ENCODE measurements at regions not wholly inside any gene's neighbourhood (a gene's known extent, or its start where the extent isn't known, plus 50 kb on each side); places are given as distances from the start of the nearest gene placed in this dataset.

DNA sequence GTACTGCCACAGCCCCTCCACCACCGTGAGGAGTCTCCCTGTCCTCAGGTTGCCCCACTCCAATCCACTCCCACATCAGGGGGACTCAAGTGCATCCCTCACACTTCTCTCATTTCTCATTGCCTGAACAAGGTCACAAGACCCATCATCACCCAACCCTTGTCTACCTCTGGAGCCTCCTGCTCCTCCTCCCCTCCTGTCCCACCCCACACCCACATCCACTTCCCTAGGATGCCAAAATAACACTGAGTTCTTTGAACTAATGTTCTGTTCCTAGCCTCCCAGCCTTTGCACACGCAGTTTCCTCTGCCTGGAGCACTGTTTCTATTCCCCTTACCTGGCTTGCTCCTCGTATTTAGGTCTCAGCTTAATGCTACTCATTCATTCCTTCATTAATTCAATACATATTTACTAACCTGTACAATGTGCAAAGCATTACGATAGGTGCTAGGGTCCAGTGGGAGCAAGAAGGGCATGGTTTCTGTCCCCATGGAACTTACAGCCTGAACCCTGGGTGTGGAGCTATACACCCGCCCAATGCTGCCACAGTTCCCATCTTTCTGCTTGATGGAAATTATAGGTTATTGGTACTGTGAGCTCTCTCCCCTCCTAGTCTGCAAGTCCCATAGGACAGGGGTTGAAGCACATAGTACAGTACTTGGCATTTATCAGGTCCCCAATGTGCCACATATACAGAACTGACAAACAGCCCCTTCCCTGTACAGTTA, 96.1 kb upstream of the GRIK3 start:
- POLR2A ChIA-PET (ENCODE audit: partially characterized antibody) = no interaction called here
- H3K9me3 Mint-ChIP-seq = peaks cover 0 to 2% (median 0%) of the 10 kb centered on the region in 8 donors
- H3K4me3 ChIP-seq (ENCODE audit: low read length in 2 of 2) = no peak overlapping the region
- H3K36me3 Mint-ChIP-seq = no peaks in the 10 kb centered on the region
- H3K27me3 Mint-ChIP-seq = peaks cover 16 to 26% of the 10 kb centered on the region in 2 donors
- no peak for DNase-seq
- no peaks in the 10 kb centered on the region for H3K4me1 Mint-ChIP-seq
- H3K36me3 ChIP-seq (ENCODE audit: insufficient read depth, low read length) = no peaks in the 10 kb centered on the region
- no peaks in the 10 kb centered on the region for H3K4me1 ChIP-seq (ENCODE audit: insufficient read depth, low read length)
- H3K4me3 Mint-ChIP-seq = no peak overlapping the region
- CTCF ChIA-PET (ENCODE audit: partially characterized antibody) = no interaction called here
- H3K27me3 ChIP-seq (ENCODE audit: insufficient read depth, low read length) = no peaks in the 10 kb centered on the region
- intact Hi-C loops (cut with micrococcal nuclease) = no loop called here
- H3K9me3 ChIP-seq (ENCODE audit: control insufficient read depth in 1 of 2, low read length in 2 of 2) = no peaks in the 10 kb centered on the region
- H3K27ac ChIP-seq (ENCODE audit: low read depth, low read length) = no peak overlapping the region
- H3K27ac Mint-ChIP-seq = peak overlapping the region in 2 of 7 donors; percentile 5 to 44

DNA sequence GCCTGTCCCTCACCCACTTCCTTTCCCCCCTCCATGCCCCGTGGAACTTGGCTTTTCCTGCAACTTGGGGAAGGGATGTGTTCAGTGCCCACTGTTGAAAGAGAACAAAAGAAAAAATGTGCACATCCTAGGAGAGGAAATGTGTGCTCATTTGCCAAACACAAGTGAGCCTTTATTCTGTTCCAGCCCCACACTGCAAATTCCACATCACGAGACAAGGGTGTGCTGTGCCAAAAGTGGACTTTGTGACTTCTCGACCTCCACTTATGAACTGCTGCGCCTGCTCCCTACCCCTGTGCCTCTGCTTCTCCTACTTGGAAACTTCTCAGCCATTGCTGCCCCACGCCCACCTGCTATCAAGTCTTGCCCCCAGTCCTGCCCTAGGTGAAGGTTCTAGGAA, 97.0 kb upstream of the GRIK3 start:
- Mint-ChIP-seq H3K4me1 (no peaks in the 10 kb centered on the region), H3K27ac (no peak overlapping the region), H3K4me3 (no peak overlapping the region), H3K27me3 (peaks cover 25 to 30% of the 10 kb centered on the region in 2 donors), H3K36me3 (no peaks in the 10 kb centered on the region), H3K9me3 (peaks cover 0 to 2% (median 0%) of the 10 kb centered on the region in 8 donors)
- Histone ChIP-seq H3K27ac (ENCODE audit: low read depth, low read length) (no peak overlapping the region), H3K4me3 (ENCODE audit: low read length in 2 of 2) (no peak overlapping the region), H3K27me3 (ENCODE audit: insufficient read depth, low read length) (no peaks in the 10 kb centered on the region), H3K9me3 (ENCODE audit: control insufficient read depth in 1 of 2, low read length in 2 of 2) (no peaks in the 10 kb centered on the region), H3K4me1 (ENCODE audit: insufficient read depth, low read length) (no peaks in the 10 kb centered on the region), H3K36me3 (ENCODE audit: insufficient read depth, low read length) (no peaks in the 10 kb centered on the region)
- POLR2A ChIA-PET (ENCODE audit: partially characterized antibody) = no interaction called here
- no peak for DNase-seq
- CTCF ChIA-PET (ENCODE audit: partially characterized antibody) = no interaction called here
- intact Hi-C loops (cut with micrococcal nuclease) = no loop called here

DNA sequence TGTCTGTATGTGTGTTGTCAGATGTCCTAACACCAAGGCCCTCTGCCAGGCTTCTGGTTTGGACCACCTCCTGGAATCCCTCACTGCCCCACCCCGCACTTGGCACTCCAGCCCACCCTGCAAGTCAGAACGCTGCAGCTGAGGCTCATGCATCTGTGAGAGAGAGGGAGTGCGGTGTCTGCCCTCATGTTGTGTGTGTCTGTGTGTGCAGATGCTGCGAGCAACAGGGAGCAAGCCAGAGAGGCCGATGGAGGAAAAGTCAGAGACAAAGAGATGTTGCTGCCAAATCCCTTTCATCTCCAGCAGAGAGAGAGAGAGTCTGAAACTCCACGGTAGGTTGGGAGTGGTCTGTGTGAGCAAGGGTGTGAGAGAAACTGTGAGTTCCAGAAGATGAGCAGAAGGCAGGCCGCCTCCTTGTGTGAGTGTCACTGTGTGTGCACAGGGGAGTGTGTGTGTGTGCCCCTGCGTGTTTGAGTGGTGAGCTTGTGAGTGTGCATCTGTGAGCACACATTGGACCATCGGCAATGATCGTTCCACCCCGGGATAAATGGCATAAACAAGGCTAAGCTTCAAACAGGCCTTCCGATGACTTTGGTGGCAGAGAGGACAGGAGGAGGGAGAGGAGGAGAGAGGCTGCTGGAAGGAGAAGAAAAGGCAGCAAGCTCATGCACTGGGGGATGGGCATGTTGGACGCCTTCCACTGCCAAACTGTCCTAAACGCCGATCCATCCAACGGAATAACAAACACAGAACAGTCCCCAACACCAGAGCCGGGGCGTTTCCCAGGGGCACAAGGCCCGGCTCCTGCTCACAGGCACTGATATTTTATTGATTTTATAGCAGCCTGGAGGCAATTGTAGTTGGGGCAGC, 99.2 kb upstream of the GRIK3 start:
- intact Hi-C loops (cut with micrococcal nuclease) = no loop called here
- Histone ChIP-seq H3K9me3 (ENCODE audit: control insufficient read depth in 1 of 2, low read length in 2 of 2) (no peaks in the 10 kb centered on the region), H3K4me3 (ENCODE audit: low read length in 2 of 2) (no peak overlapping the region), H3K27ac (ENCODE audit: low read depth, low read length) (no peak overlapping the region), H3K4me1 (ENCODE audit: insufficient read depth, low read length) (no peaks in the 10 kb centered on the region), H3K27me3 (ENCODE audit: insufficient read depth, low read length) (no peaks in the 10 kb centered on the region), H3K36me3 (ENCODE audit: insufficient read depth, low read length) (no peaks in the 10 kb centered on the region)
- ChIA-PET POLR2A (ENCODE audit: partially characterized antibody) (no interaction called here), CTCF (ENCODE audit: partially characterized antibody) (no interaction called here)
- Mint-ChIP-seq H3K27me3 (peaks cover 24 to 26% of the 10 kb centered on the region in 2 donors), H3K9me3 (peaks cover 0 to 3% (median under 1%) of the 10 kb centered on the region in 8 donors), H3K27ac (peak overlapping the region in 1 of 7 donors; percentile 25), H3K4me1 (no peaks in the 10 kb centered on the region), H3K36me3 (no peaks in the 10 kb centered on the region), H3K4me3 (no peak overlapping the region)
- DNase-seq = no peak

DNA sequence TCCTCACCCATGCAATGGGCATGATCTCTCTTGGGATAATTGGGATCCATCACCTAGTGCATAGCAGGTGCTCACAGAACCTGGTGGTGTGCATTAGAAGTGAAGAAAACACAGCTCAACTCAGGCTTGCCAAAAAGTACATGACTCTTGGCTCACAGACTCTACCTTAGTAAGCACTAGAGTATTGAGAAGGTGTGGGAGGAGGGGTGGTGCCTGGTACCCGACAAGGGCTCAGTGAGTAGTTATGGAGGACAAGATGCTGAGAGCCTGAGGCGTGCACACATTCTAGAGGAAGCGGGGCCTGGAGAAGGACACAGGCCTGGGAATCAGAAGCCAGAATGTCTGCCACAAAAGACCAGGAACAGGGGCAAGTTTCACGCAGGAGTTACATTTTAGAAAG, 100.3 kb upstream of the GRIK3 start:
- no peak overlapping the region for H3K27ac Mint-ChIP-seq
- no peaks in the 10 kb centered on the region for H3K4me1 ChIP-seq (ENCODE audit: insufficient read depth, low read length)
- H3K4me3 ChIP-seq (ENCODE audit: low read length in 2 of 2) = no peak overlapping the region
- no peaks in the 10 kb centered on the region for H3K27me3 ChIP-seq (ENCODE audit: insufficient read depth, low read length)
- intact Hi-C loops (cut with micrococcal nuclease) = no loop called here
- H3K4me1 Mint-ChIP-seq = no peaks in the 10 kb centered on the region
- ChIA-PET POLR2A (ENCODE audit: partially characterized antibody) (no interaction called here), CTCF (ENCODE audit: partially characterized antibody) (no interaction called here)
- H3K9me3 Mint-ChIP-seq = peaks cover 0 to 3% (median under 1%) of the 10 kb centered on the region in 8 donors
- H3K36me3 ChIP-seq (ENCODE audit: insufficient read depth, low read length) = no peaks in the 10 kb centered on the region
- no peak for DNase-seq
- no peak overlapping the region for H3K27ac ChIP-seq (ENCODE audit: low read depth, low read length)
- H3K36me3 Mint-ChIP-seq = no peaks in the 10 kb centered on the region
- no peaks in the 10 kb centered on the region for H3K9me3 ChIP-seq (ENCODE audit: control insufficient read depth in 1 of 2, low read length in 2 of 2)
- H3K27me3 Mint-ChIP-seq = peaks cover 28 to 29% of the 10 kb centered on the region in 2 donors
- H3K4me3 Mint-ChIP-seq = no peak overlapping the region

DNA sequence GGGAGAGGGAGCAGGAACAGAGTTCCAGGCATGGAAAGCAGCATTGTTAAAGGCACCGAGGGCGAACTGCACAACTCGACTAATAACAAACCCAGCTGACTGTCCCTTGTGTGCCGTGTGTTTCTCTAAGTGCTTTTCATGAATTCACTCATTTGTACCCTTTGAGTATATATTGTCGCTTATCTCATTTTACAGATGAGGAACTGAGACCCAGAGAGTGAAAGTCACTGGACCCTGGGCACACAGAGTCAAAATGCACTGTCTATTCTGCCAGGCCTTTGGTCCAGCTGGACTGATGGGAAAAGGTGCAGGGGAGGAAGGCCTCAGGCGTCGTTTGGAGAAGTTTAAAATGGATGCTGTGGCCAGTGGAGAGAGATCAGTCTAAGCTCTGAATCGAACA, 100.7 kb upstream of the GRIK3 start:
- no peak for DNase-seq
- no peaks in the 10 kb centered on the region for H3K36me3 Mint-ChIP-seq
- H3K27me3 Mint-ChIP-seq = peaks cover 28 to 30% of the 10 kb centered on the region in 2 donors
- Histone ChIP-seq H3K36me3 (ENCODE audit: insufficient read depth, low read length) (no peaks in the 10 kb centered on the region), H3K4me3 (ENCODE audit: low read length in 2 of 2) (no peak overlapping the region), H3K9me3 (ENCODE audit: control insufficient read depth in 1 of 2, low read length in 2 of 2) (no peaks in the 10 kb centered on the region), H3K27me3 (ENCODE audit: insufficient read depth, low read length) (no peaks in the 10 kb centered on the region), H3K27ac (ENCODE audit: low read depth, low read length) (no peak overlapping the region), H3K4me1 (ENCODE audit: insufficient read depth, low read length) (no peaks in the 10 kb centered on the region)
- no peaks in the 10 kb centered on the region for H3K4me1 Mint-ChIP-seq
- no peak overlapping the region for H3K27ac Mint-ChIP-seq
- no peak overlapping the region for H3K4me3 Mint-ChIP-seq
- POLR2A ChIA-PET (ENCODE audit: partially characterized antibody) = no interaction called here
- CTCF ChIA-PET (ENCODE audit: partially characterized antibody) = no interaction called here
- peaks cover 0 to 3% (median under 1%) of the 10 kb centered on the region in 8 donors for H3K9me3 Mint-ChIP-seq
- intact Hi-C loops (cut with micrococcal nuclease) = no loop called here

DNA sequence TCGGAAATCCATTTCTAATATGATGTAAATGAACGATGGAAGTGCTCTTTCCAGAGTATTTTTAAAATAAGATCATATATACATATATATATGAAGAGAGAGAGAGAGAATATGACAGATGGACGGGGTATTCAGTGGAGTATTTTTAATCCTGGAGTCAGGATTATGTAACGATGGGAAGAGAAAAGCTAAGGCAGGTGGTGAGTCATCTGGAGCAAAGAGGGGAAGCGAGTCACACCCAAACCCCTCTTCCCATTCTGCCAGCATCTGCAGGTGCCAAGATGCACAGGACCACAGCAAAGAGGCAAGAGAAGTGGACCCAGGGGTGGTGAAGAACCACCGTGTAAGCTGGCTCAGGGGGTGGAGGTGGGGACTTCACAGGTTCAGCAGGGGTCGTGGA, 102.7 kb upstream of the GRIK3 start:
- no peaks in the 10 kb centered on the region for H3K27me3 ChIP-seq (ENCODE audit: insufficient read depth, low read length)
- no peaks in the 10 kb centered on the region for H3K4me1 ChIP-seq (ENCODE audit: insufficient read depth, low read length)
- Mint-ChIP-seq H3K9me3 (peaks cover 0 to 3% (median 0%) of the 10 kb centered on the region in 8 donors), H3K36me3 (no peaks in the 10 kb centered on the region), H3K27ac (no peak overlapping the region), H3K4me3 (no peak overlapping the region), H3K4me1 (no peaks in the 10 kb centered on the region), H3K27me3 (peaks cover 28 to 29% of the 10 kb centered on the region in 2 donors)
- no peaks in the 10 kb centered on the region for H3K9me3 ChIP-seq (ENCODE audit: control insufficient read depth in 1 of 2, low read length in 2 of 2)
- DNase-seq = no peak
- CTCF ChIA-PET (ENCODE audit: partially characterized antibody) = no interaction called here
- no peak overlapping the region for H3K4me3 ChIP-seq (ENCODE audit: low read length in 2 of 2)
- no peak overlapping the region for H3K27ac ChIP-seq (ENCODE audit: low read depth, low read length)
- intact Hi-C loops (cut with micrococcal nuclease) = no loop called here
- POLR2A ChIA-PET (ENCODE audit: partially characterized antibody) = no interaction called here
- no peaks in the 10 kb centered on the region for H3K36me3 ChIP-seq (ENCODE audit: insufficient read depth, low read length)

DNA sequence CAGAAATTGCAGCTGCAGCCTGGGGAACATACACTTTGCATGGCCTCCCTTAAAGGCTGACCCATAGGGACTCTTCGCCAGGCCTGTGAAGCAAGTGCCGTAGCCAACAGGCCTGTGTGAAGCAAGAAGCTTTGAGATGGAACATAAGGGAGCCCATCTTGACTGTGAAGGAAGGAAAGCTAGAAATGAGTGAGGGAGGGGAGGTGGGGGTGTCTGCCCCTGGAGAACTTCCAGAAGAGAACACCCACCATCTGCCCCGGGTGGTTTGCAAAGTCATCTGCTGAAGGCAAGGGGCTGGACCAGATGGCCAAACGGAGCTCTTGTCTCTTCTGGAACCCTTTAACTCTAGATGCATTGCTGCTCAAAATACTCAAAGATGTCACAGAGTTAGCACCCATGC, 103.3 kb upstream of the GRIK3 start:
- Histone ChIP-seq H3K27me3 (ENCODE audit: insufficient read depth, low read length) (no peaks in the 10 kb centered on the region), H3K4me1 (ENCODE audit: insufficient read depth, low read length) (no peaks in the 10 kb centered on the region), H3K36me3 (ENCODE audit: insufficient read depth, low read length) (no peaks in the 10 kb centered on the region), H3K9me3 (ENCODE audit: control insufficient read depth in 1 of 2, low read length in 2 of 2) (no peaks in the 10 kb centered on the region), H3K4me3 (ENCODE audit: low read length in 2 of 2) (no peak overlapping the region), H3K27ac (ENCODE audit: low read depth, low read length) (no peak overlapping the region)
- Mint-ChIP-seq H3K9me3 (peaks cover 0 to 3% (median 0%) of the 10 kb centered on the region in 8 donors), H3K4me3 (no peak overlapping the region), H3K27ac (no peak overlapping the region), H3K36me3 (no peaks in the 10 kb centered on the region), H3K27me3 (peaks cover 28 to 29% of the 10 kb centered on the region in 2 donors), H3K4me1 (no peaks in the 10 kb centered on the region)
- ChIA-PET CTCF (ENCODE audit: partially characterized antibody) (no interaction called here), POLR2A (ENCODE audit: partially characterized antibody) (no interaction called here)
- intact Hi-C loops (cut with micrococcal nuclease) = no loop called here
- no peak for DNase-seq
